ENCODE measurements at regions not wholly inside any gene's neighbourhood (a gene's known extent, or its start where the extent isn't known, plus 50 kb on each side); places are given as distances from the start of the nearest gene placed in this dataset.

- BruUV-seq (replicated peaks) = no TSS peak
- ATAC-seq = no peak
- no peaks in the 10 kb centered on the region for H3K36me3 ChIP-seq (ENCODE audit: control insufficient read depth, insufficient read depth, low read length)
- TF ChIP-seq CTCF (IDR thresholded peaks at IDR 0.05) = no peak
- TF ChIP-seq POLR2AphosphoS5 (IDR thresholded peaks at IDR 0.05; ENCODE audit: low read depth, low read length) = no peak
- TF ChIP-seq REST (IDR thresholded peaks at IDR 0.05; ENCODE audit: insufficient read depth in 1 of 2, low read depth in 2 of 2, low read length in 1 of 2) = no peak
- no peaks in the 10 kb centered on the region for H3K27me3 ChIP-seq (ENCODE audit: control insufficient read depth, insufficient read depth, low read length)
- no peak overlapping the region for H3K27ac ChIP-seq (ENCODE audit: low read length)
- H3K4me3 ChIP-seq (ENCODE audit: low read depth in 2 of 2, low read length in 2 of 2) = no peak overlapping the region
- no peak for DNase-seq (ENCODE audit: low read depth, low spot score)
- no peaks in the 10 kb centered on the region for H3K9me3 ChIP-seq (ENCODE audit: control insufficient read depth, insufficient read depth, low read depth, low read length)
- ChIA-PET POLR2A (no interaction called here), CTCF (no interaction called here)
- H3K4me1 ChIP-seq (ENCODE audit: control insufficient read depth, insufficient read depth, low read length) = no peaks in the 10 kb centered on the region
- intact Hi-C loops (cut with micrococcal nuclease; ENCODE audit: unreplicated experiment) = no loop called here
- in situ Hi-C loops (cut with HindIII; ENCODE audit: low pct_unique_long_range_greater_than_20kb, low sequenced_read_pairs) = no loop called here
Measured at GRCh38 chr14:85399186-85399585, 130.8 kb upstream of the FLRT2 start.

GRCh38 chr14:85400678-85401077 is 129.3 kb upstream of the FLRT2 start:
- DNase-seq (ENCODE audit: low read depth, low spot score) = no peak
- no TSS peak for BruUV-seq (replicated peaks)
- Histone ChIP-seq H3K27me3 (ENCODE audit: control insufficient read depth, insufficient read depth, low read length) (no peaks in the 10 kb centered on the region), H3K27ac (ENCODE audit: low read length) (no peak overlapping the region), H3K36me3 (ENCODE audit: control insufficient read depth, insufficient read depth, low read length) (no peaks in the 10 kb centered on the region), H3K4me3 (ENCODE audit: low read depth in 2 of 2, low read length in 2 of 2) (no peak overlapping the region), H3K9me3 (ENCODE audit: control insufficient read depth, insufficient read depth, low read depth, low read length) (no peaks in the 10 kb centered on the region), H3K4me1 (ENCODE audit: control insufficient read depth, insufficient read depth, low read length) (no peaks in the 10 kb centered on the region)
- no peak for ATAC-seq
- TF ChIP-seq POLR2AphosphoS5 (IDR thresholded peaks at IDR 0.05; ENCODE audit: low read depth, low read length) (no peak), REST (IDR thresholded peaks at IDR 0.05; ENCODE audit: insufficient read depth in 1 of 2, low read depth in 2 of 2, low read length in 1 of 2) (no peak), TCF7L2 (IDR thresholded peaks at IDR 0.05; ENCODE audit: low read depth, low read length) (no peak), SIN3A (IDR thresholded peaks at IDR 0.05; ENCODE audit: borderline replicate concordance, insufficient read depth, low read depth, low read length) (no peak), CTCF (IDR thresholded peaks at IDR 0.05) (no peak)
- ChIA-PET POLR2A (no interaction called here), CTCF (no interaction called here)
- in situ Hi-C loops (cut with HindIII; ENCODE audit: low pct_unique_long_range_greater_than_20kb, low sequenced_read_pairs) = no loop called here
- intact Hi-C loops (cut with micrococcal nuclease; ENCODE audit: unreplicated experiment) = loop anchor here (5.0 kb wide), 1 partner anchor 657 kb away; no protein-coding TSS in a partner anchor
